SJCRH30 (cell line): ENCODE measurements at regions not wholly inside any gene's neighbourhood (a gene's known extent, or its start where the extent isn't known, plus 50 kb on each side); places are given as distances from the start of the nearest gene placed in this dataset.
"Not testable (repeated sequence)": the region's sequence is repeated elsewhere in the genome, so short reads cannot be mapped to it uniquely, and the experiment has no call there.

Experiments
- DNase-seq, 2 experiments: peaks; one replicate each; pipeline ENCODE4 v3.0.0-alpha.2; 2015 to 2020
- H3K27ac ChIP-seq: fragments of 250-450 bp; sonication (Bioruptor Pico); 2 replicates; pipeline ENCODE4 v1.5.1; 2020; ENCODE audit warnings: mild to moderate bottlenecking, moderate library complexity
- H3K27me3 ChIP-seq: fragments of 250-450 bp; sonication (Bioruptor Pico); 2 replicates; pipeline ENCODE4 v1.5.1; 2020; ENCODE audit warnings: mild to moderate bottlenecking, moderate library complexity
- H3K36me3 ChIP-seq: fragments of 250-450 bp; sonication (Bioruptor Pico); 2 replicates; pipeline ENCODE4 v1.5.1; 2020; ENCODE audit warnings: mild to moderate bottlenecking, moderate library complexity
- H3K4me1 ChIP-seq: fragments of 250-450 bp; sonication (Bioruptor Pico); 2 replicates; pipeline ENCODE4 v1.5.1; 2020; ENCODE audit warnings: mild to moderate bottlenecking, moderate library complexity
- H3K4me3 ChIP-seq: fragments of 250-450 bp; sonication (Bioruptor Pico); 2 replicates; pipeline ENCODE4 v1.5.1; 2020; ENCODE audit warnings: mild to moderate bottlenecking, moderate library complexity
- H3K9me3 ChIP-seq: fragments of 250-450 bp; sonication (Bioruptor Pico); replicated peaks from 2 replicates; pipeline ENCODE4 v1.5.1; 2020; ENCODE audit warnings: mild to moderate bottlenecking, moderate library complexity

DNA sequence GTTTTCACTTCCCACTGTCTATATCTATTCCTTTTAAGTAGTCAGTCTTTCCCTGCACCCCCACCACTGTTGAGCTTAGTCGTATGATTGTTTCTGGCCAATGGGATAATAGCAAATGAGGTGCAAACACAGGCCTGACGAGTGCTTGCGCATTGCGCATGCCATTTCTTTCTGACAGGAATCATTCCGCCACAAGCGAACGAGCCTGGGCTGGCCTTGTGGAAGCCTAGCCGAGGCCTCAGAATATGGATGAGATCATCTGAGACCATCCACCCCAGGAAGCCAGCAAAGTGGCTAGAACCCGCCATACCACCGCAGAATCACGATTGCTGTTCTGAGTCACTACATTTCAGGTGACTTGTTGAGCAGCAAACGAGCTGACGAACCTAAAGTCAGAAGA is 52.2 kb upstream of the PRL start:
- Histone ChIP-seq H3K4me1 (no peaks in the 10 kb centered on the region; the same call in 1 of the 2 replicates), H3K4me3 (no peak overlapping the region), H3K27me3 (no peaks in the 10 kb centered on the region), H3K27ac (no peak overlapping the region), H3K36me3 (no peaks in the 10 kb centered on the region), H3K9me3 (no peaks in the 10 kb centered on the region)
- DNase-seq = no peak

DNA sequence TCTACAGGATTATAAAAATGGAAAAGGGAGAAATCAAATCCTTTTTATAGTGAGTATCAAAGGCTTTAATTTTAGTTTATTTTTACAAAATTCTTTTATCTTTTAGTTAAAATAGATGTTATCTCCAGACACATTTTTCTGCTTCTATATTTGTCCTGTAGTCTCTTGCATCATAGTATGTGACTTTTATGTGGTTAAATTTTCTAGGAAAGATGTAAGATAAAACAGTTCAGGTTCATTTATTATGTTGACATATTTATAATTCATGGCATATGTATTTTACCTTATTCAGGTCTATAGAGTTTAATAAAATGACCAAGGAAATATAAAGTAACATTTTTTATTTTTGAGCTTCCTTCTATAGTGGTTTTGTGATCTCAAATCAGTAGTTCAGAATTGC is 52.7 kb upstream of the PRL start:
- DNase-seq = no peak
- Histone ChIP-seq H3K27ac (no peak overlapping the region), H3K27me3 (no peaks in the 10 kb centered on the region), H3K4me3 (no peak overlapping the region), H3K36me3 (no peaks in the 10 kb centered on the region), H3K9me3 (no peaks in the 10 kb centered on the region), H3K4me1 (no peaks in the 10 kb centered on the region; the same call in 1 of the 2 replicates)

DNA sequence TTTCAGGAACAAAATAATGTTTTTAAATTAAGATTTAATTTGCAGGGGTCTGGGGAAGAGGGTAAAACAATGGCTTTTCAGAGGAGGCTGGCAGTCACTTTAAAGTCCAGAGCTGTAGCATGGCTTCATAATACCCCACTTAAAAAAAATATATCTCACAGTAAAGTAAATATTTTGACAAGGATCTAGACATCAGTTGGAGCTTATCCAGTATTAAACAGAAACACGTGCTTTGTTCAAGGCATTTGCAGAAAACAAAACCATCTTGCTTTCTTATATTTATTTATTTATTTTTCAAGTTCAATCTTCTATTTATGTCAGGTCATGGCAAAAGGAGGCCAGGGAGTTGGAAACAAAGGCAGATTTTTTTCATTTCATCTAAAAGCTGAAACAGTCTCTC is 53.3 kb upstream of the PRL start:
- Histone ChIP-seq H3K9me3 (no peaks in the 10 kb centered on the region), H3K4me3 (no peak overlapping the region), H3K27ac (no peak overlapping the region), H3K27me3 (no peaks in the 10 kb centered on the region), H3K36me3 (no peaks in the 10 kb centered on the region), H3K4me1 (no peaks in the 10 kb centered on the region; the same call in 1 of the 2 replicates)
- DNase-seq = peak in 1 of 2 experiments; percentile 13

DNA sequence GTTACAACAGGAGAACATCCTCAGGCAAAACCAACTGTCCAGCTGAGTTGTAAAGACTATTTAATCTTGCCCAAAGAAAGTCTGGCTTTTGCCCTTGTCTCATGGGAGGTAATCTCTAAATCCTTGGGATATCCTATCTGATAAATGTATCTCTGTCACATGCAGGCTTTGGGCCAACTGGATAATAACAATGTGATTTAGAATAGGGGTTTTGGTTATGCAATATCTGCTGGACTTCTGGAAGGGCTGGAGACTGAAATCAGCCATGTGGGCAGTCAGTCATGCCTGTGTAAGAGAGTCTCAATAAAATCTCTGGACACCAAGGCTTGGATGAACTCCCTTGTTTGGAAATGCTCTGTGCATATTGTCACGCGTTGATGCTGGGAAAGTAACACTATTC is 56.3 kb upstream of the PRL start:
- Histone ChIP-seq H3K27ac (no peak overlapping the region), H3K27me3 (no peaks in the 10 kb centered on the region), H3K9me3 (no peaks in the 10 kb centered on the region), H3K4me3 (no peak overlapping the region), H3K36me3 (no peaks in the 10 kb centered on the region), H3K4me1 (no peaks in the 10 kb centered on the region; the same call in 1 of the 2 replicates)
- DNase-seq = peak in 1 of 2 experiments; percentile 30

DNA sequence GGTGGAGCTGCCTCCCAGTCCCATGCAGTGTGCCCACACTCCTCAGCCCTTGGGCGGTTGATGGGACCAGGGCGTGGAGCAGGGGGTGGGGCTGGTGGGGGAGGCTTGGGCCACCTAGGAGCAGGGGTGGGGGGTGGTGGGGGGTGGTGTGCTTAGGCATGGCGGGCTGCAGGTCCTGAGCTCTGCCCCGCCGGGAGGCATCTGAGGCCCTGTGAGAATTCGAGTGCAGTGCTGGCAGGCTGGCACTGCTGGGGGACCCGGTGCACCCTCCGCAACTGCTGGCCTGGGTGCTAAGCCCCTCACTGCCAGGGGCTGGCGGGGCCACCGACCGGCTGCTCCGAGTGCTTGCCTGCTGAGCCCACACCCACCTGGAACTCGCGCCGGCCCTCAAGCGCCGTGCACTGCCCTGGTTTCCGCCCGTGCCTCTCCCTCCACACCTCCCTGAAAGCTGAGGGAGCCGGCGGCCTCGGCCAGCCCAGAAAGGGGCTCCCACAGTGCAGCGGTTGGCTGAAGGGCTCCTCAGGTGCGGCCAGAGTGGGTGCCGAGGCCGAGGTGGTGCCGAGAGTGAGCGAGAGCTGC is 59.6 kb upstream of the PRL start:
- no peaks in the 10 kb centered on the region for H3K9me3 ChIP-seq
- H3K4me1 ChIP-seq = no peaks in the 10 kb centered on the region; the same call in 1 of the 2 replicates
- H3K4me3 ChIP-seq = no peak overlapping the region
- no peaks in the 10 kb centered on the region for H3K36me3 ChIP-seq
- no peak overlapping the region for H3K27ac ChIP-seq
- H3K27me3 ChIP-seq = no peaks in the 10 kb centered on the region
- no peak for DNase-seq

DNA sequence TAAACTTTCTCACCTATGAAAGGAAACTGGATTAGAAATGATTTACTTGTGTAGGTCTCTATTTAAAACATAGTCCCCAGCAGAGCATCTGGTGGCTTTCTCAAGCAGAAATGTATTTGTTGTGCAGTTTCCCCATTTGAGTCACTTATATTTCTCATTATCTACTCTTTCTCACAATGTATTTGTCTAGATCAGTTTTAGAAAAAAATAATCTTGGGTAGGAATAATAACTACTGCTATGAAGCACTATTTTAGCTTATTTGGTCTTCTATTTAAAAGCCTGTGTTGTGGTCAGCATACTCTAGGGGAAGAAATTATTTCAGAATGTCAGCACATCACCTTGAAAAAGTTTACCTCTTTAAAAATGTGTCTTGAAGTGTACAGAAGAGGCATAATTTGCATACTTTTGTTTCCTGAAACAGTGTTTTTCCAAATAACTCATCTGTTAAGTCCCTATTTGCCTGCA is 60.9 kb upstream of the PRL start:
- Histone ChIP-seq H3K27ac (no peak overlapping the region), H3K4me1 (no peaks in the 10 kb centered on the region; the same call in none of the 2 replicates), H3K27me3 (no peaks in the 10 kb centered on the region), H3K9me3 (no peaks in the 10 kb centered on the region), H3K4me3 (no peak overlapping the region), H3K36me3 (no peaks in the 10 kb centered on the region)
- no peak for DNase-seq

DNA sequence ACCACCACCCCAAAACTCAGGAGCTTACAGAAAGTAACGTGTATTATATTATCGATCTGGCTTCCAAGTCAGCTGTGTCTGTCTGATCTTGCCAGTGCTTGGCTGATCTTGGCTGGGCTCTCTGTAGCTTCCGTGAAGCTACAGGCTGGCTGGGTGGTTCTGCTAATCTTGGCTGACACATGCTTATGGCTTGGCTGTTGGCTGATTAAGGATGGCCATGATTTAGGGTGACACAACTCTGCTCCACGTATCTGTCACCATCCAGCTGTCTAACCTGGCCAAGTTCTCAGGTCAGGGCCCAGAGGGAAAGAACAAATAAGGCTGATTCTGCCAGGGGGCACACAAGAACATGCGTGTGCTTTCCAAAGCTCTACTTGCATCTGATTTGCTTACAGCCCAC is 64.7 kb upstream of the PRL start:
- no peak for DNase-seq
- Histone ChIP-seq H3K9me3 (no peaks in the 10 kb centered on the region), H3K4me1 (peaks cover 16% of the 10 kb centered on the region), H3K4me3 (no peak overlapping the region), H3K27me3 (no peaks in the 10 kb centered on the region), H3K27ac (no peak overlapping the region), H3K36me3 (no peaks in the 10 kb centered on the region)

DNA sequence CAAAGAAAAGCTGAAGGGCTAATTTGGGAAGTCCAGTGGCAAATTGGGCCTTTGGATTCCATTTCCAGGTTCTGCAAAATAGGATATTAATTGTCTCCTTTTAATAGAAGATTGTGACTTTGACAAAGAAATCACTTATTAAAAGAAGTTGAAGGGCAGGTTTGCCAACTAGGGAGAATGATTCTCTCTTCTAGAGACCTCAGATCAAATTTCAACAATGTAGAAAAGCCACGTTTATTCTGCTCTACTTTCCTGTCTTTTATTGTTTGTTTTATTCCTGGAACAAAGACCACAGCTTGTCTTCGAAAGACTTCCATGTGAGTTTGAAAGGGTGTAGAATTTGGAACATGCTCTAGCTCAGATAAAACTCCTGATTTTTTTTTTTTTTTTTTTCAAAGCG is 65.5 kb upstream of the PRL start:
- H3K4me1 ChIP-seq = peaks cover 16% of the 10 kb centered on the region
- H3K27me3 ChIP-seq = no peaks in the 10 kb centered on the region
- no peaks in the 10 kb centered on the region for H3K36me3 ChIP-seq
- peak in 1 of 2 experiments; percentile 5 for DNase-seq
- no peaks in the 10 kb centered on the region for H3K9me3 ChIP-seq
- H3K4me3 ChIP-seq = no peak overlapping the region
- no peak overlapping the region for H3K27ac ChIP-seq

DNA sequence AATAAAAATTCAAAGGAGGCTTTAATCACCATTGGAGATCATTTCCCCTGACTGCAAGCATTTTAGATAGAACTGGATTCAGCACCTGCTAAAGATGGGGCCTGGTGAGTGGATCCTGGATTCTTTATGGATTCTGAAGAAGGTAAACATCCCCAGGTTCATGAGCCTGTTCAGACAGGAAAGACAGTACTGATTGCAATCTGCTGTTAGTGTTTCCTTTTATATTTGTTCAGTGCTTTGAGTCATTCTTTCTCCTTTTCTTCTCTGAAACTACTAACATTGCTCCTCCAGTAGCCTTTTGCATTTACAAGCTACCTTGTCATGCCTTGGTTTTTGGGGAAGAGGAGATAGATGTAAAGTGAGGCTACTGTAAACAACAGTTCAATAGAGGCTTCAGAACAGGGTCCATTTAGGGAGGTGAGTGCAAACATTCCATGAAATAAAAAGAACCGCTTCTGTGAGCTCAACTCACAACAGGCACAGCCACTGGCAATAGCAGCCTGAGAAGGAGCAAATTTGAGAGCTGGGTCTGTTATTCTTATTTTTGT is 66.4 kb upstream of the PRL start:
- Histone ChIP-seq H3K4me3 (peak overlapping the region; percentile 15; the same call in 1 of the 2 replicates), H3K27me3 (no peaks in the 10 kb centered on the region), H3K4me1 (peaks cover 16% of the 10 kb centered on the region), H3K27ac (peak overlapping the region; percentile 70), H3K36me3 (no peaks in the 10 kb centered on the region), H3K9me3 (no peaks in the 10 kb centered on the region)
- DNase-seq = no peak

DNA sequence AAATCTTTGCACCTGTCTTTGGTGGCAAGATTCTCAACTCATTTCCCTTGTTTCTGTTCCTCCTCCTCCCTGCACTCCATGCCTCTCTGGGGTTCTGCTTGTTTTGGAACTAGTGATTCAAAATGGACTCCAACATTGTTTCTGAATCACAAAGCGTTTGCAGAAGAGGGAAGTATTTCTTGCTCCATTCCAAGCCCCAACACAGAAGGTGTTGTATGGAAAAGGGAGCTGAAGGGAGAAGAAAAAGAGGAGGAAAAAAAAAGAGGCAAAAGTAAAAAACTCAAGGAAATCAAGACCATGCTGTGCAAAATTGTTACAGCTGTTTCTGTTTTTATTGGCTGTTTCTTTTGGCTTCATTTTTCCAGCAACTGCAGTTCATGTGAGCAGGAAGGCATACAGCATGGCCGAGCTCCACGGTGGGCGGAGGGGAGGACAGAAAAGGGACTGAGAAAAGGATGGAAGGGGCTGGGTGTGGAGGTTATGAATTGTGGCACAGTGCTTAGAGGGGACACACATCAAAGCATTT is 66.9 kb upstream of the PRL start:
- Histone ChIP-seq H3K36me3 (no peaks in the 10 kb centered on the region), H3K9me3 (no peaks in the 10 kb centered on the region), H3K27me3 (no peaks in the 10 kb centered on the region), H3K27ac (peak overlapping the region; percentile 70), H3K4me3 (peak overlapping the region; percentile 15; the same call in 1 of the 2 replicates), H3K4me1 (peaks cover 16% of the 10 kb centered on the region)
- peak; percentile 12 to 52 for DNase-seq

DNA sequence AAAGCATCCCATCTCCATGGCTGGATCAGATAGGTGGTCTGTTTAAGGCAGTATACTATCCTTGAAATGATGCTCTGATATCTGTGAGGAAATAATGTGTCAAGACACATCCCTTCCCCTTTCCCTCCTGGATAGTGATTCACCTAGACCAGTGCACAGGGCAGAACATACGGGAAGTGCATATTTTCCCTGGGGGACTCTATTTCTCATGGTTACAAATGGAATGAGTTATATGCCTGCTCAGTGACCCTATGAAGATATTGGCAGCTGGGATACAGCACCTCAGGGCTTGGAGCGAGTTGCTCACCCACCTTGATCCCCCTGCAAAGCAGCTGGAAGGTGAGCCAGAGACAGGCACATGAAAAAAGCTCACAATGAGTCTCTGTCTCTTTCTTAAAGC is 67.5 kb upstream of the PRL start:
- peak in 1 of 2 experiments; percentile 22 for DNase-seq
- H3K9me3 ChIP-seq = no peaks in the 10 kb centered on the region
- peak overlapping the region; percentile 70 for H3K27ac ChIP-seq

DNA sequence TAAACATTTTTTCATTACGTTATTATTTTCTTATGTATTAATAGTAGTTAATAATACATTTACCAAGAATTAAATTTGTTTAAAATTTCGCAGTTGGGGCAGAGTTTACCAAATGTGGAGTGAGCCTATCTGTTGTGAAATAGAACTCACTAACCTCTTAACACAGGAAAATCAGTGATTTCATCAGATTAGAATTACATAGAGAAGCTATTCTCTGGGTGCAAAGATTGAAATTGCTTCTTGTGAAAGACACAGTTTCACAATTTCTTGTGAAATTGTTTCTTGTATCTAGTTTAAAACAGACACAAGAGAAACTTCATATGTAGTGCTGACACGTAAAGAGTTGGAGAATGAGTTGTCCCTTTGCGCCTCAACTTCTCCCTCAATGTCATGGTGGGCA is 69.4 kb upstream of the PRL start:
- no peak for DNase-seq
- Histone ChIP-seq H3K27ac (no peak overlapping the region), H3K9me3 (no peaks in the 10 kb centered on the region), H3K4me3 (no peak overlapping the region), H3K4me1 (peaks cover 16% of the 10 kb centered on the region), H3K27me3 (no peaks in the 10 kb centered on the region), H3K36me3 (no peaks in the 10 kb centered on the region)

More for the DNA sequence above, 67.5 kb upstream of the PRL start:
- peaks cover 16% of the 10 kb centered on the region for H3K4me1 ChIP-seq
- no peak overlapping the region for H3K4me3 ChIP-seq
- no peaks in the 10 kb centered on the region for H3K27me3 ChIP-seq
- no peaks in the 10 kb centered on the region for H3K36me3 ChIP-seq

DNA sequence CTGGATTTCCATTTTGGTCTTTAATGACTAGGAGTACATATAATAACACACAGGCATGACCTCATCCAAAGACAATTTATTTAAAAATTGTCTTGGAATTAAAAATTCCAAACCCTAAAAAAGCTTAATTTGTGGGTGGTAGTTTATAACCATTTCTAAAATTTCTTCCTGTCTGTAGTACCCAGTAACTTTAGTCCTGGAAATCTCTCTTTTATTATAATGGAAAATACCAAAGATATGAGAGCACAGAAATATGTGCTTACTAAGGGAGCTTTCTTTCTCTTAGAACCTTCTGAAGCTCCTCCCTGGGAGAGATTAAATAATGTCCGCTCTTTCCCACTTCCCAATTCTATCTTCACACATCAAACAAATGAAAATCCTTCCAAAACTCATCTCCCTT is 70.5 kb upstream of the PRL start:
- DNase-seq = no peak
- no peak overlapping the region for H3K4me3 ChIP-seq
- H3K9me3 ChIP-seq = no peaks in the 10 kb centered on the region

DNA sequence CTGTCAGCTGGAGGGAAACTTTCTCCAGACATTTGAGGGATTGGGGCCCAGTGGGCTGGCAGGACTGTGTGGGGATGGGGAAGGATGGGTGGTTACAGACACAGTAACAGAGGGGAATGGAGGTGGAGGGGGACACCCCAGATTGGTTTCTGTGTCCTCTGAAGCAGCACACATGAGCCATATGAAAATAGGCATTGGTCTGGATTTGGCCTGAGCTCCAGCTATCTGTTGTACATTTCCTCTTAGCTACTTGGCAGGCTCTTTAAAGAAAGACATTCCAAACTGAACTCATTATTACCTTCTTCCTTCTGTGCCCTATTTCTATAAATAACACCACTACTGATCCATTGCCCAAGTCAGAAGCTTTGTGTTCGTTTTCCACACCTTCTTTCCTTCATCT is 72.0 kb upstream of the PRL start:
- Histone ChIP-seq H3K4me1 (peaks cover 6% of the 10 kb centered on the region), H3K36me3 (no peaks in the 10 kb centered on the region), H3K4me3 (no peak overlapping the region), H3K9me3 (no peaks in the 10 kb centered on the region), H3K27ac (no peak overlapping the region), H3K27me3 (no peaks in the 10 kb centered on the region)
- DNase-seq = no peak

More for the DNA sequence above, 70.5 kb upstream of the PRL start:
- Histone ChIP-seq H3K27ac (no peak overlapping the region), H3K36me3 (no peaks in the 10 kb centered on the region), H3K27me3 (no peaks in the 10 kb centered on the region), H3K4me1 (peaks cover 16% of the 10 kb centered on the region)

DNA sequence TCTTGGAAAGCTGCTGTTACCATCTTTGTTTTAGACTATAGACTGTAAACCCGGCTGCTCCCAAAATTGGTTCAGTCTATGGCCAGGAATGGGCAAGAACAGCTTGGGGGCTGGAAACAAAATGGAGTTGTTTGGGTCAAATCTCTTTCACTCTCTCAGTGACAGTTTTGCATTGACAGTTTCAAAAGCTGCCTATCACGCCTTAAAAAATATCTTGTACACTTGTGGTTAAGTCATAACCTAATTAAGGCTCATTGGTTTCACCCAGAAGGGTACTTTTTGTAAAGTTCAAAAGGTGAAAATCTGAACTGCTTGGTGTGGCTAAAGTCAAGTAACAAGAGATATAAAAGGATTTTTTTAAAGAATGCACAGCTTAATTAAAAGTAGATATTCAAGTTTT is 76.1 kb upstream of the PRL start:
- no peaks in the 10 kb centered on the region; the same call in 1 of the 2 replicates for H3K4me1 ChIP-seq
- DNase-seq = no peak
- H3K9me3 ChIP-seq = no peaks in the 10 kb centered on the region
- no peak overlapping the region for H3K27ac ChIP-seq
- no peaks in the 10 kb centered on the region for H3K27me3 ChIP-seq
- no peak overlapping the region for H3K4me3 ChIP-seq
- no peaks in the 10 kb centered on the region for H3K36me3 ChIP-seq

DNA sequence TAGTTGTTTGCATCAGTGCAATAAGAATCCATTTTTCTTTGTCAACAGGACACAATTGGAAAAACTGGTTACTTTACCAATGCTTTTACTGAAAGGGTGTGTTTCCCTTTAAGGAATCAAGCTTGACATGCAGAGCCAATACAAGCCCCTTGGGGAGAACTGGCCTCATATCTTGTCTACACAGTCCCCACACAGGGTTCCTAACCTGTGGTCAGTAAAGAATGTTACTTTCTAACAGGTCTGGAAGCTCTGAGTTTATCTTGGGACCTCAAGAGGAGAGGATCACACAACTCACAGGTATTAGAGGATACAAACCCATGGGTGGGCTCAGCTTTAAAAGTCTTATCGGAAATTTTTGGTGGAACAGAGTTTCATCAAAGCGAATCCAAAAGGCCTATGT is 78.1 kb upstream of the PRL start:
- H3K27ac ChIP-seq, DNase-seq, H3K36me3 ChIP-seq, H3K4me3 ChIP-seq, H3K9me3 ChIP-seq, H3K27me3 ChIP-seq: not testable (repeated sequence)
- peaks cover 12% of the 10 kb centered on the region for H3K4me1 ChIP-seq
